ENCODE measurements at regions not wholly inside any gene's neighbourhood (a gene's known extent, or its start where the extent isn't known, plus 50 kb on each side); places are given as distances from the start of the nearest gene placed in this dataset.
"Not testable (repeated sequence)": the region's sequence is repeated elsewhere in the genome, so short reads cannot be mapped to it uniquely, and the experiment has no call there.

GRCh38 chrX:51159378-51159777, 173.2 kb upstream of the NUDT10 start:
- not testable (repeated sequence) for H3K27ac ChIP-seq; H3K4me1 ChIP-seq (replicated peaks in 1 of 2); ATAC-seq (replicated peaks in 6 of 8); H3K4me3 ChIP-seq
- WGBS, 10 experiments = no CpG with 5 or more reads among the region's 1 CpG
- in situ Hi-C loops (cut with MboI; ENCODE audit: low pct_unique_long_range_greater_than_20kb in 2 of 9, low sequenced_read_pairs in 9 of 9, unreplicated experiment in 9 of 9) = loop anchor here in 1 of 9 experiments (25.0 kb wide), 1 partner anchor 303 kb away; no protein-coding TSS in a partner anchor

GRCh38 chrX:51163730-51164129, 168.9 kb upstream of the NUDT10 start:
- in situ Hi-C loops (cut with MboI; ENCODE audit: low pct_unique_long_range_greater_than_20kb in 2 of 9, low sequenced_read_pairs in 9 of 9, unreplicated experiment in 9 of 9) = loop anchor here in 1 of 9 experiments (25.0 kb wide), 1 partner anchor 299 kb away; no protein-coding TSS in a partner anchor
- H3K4me1 ChIP-seq (replicated peaks in 1 of 2) = no peaks in the 10 kb centered on the region
- H3K4me3 ChIP-seq = no peak overlapping the region
- no peak overlapping the region for H3K27ac ChIP-seq
- ATAC-seq (replicated peaks in 6 of 8) = no peak
- WGBS, 10 experiments = 29 to 62% (median 50%) methylated on average over 4 to 5 of the region's 6 CpGs; no CpG with 5 or more reads in 7 of the 10 experiments

- peak; percentile 60 to 94 (median 92) for ATAC-seq (replicated peaks in 6 of 8)
- H3K27ac ChIP-seq = peak overlapping the region in 1 of 2 donors; percentile 66
- H3K4me1 ChIP-seq (replicated peaks in 1 of 2) = peaks cover 12 to 15% of the 10 kb centered on the region in 2 donors
- H3K4me3 ChIP-seq; in situ Hi-C loops (cut with MboI; ENCODE audit: low pct_unique_long_range_greater_than_20kb in 2 of 9, low sequenced_read_pairs in 9 of 9, unreplicated experiment in 9 of 9): not testable (repeated sequence)
- 0% methylated on average over 1 of the region's 4 CpGs; no CpG with 5 or more reads in 8 of the 10 experiments for WGBS, 10 experiments
Measured at GRCh38 chrX:51178356-51178900, 154.2 kb upstream of the NUDT10 start.

- WGBS, 10 experiments = no CpG with 5 or more reads among the region's 5 CpGs
- H3K27ac ChIP-seq; in situ Hi-C loops (cut with MboI; ENCODE audit: low pct_unique_long_range_greater_than_20kb in 2 of 9, low sequenced_read_pairs in 9 of 9, unreplicated experiment in 9 of 9); H3K4me3 ChIP-seq: not testable (repeated sequence)
- H3K4me1 ChIP-seq (replicated peaks in 1 of 2) = peaks cover 12 to 15% of the 10 kb centered on the region in 2 donors
- peak in 7 of 8 experiments; percentile 10 to 63 (median 52) for ATAC-seq (replicated peaks in 6 of 8)
Measured at GRCh38 chrX:51179805-51180204, 152.8 kb upstream of the NUDT10 start.

GRCh38 chrX:51182545-51182944, 150.1 kb upstream of the NUDT10 start:
- in situ Hi-C loops (cut with MboI; ENCODE audit: low pct_unique_long_range_greater_than_20kb in 2 of 9, low sequenced_read_pairs in 9 of 9, unreplicated experiment in 9 of 9) = no loop called here
- no peak overlapping the region for H3K4me3 ChIP-seq
- peaks cover 6 to 10% of the 10 kb centered on the region in 2 donors for H3K4me1 ChIP-seq (replicated peaks in 1 of 2)
- WGBS, 10 experiments = 20 to 65% methylated on average over 2 to 4 of the region's 6 CpGs; no CpG with 5 or more reads in 8 of the 10 experiments
- H3K27ac ChIP-seq = no peak overlapping the region
- peak in 1 of 8 experiments; percentile 24 for ATAC-seq (replicated peaks in 6 of 8)

- ATAC-seq (replicated peaks in 6 of 8) = no peak
- H3K4me3 ChIP-seq = no peak overlapping the region
- no peaks in the 10 kb centered on the region for H3K4me1 ChIP-seq (replicated peaks in 1 of 2)
- in situ Hi-C loops (cut with MboI; ENCODE audit: low pct_unique_long_range_greater_than_20kb in 2 of 9, low sequenced_read_pairs in 9 of 9, unreplicated experiment in 9 of 9) = no loop called here
- WGBS, 10 experiments = 0 to 20% methylated on average over 1 of the region's 1 CpG; no CpG with 5 or more reads in 8 of the 10 experiments
- no peak overlapping the region for H3K27ac ChIP-seq
Measured at GRCh38 chrX:51192104-51192503, 140.5 kb upstream of the NUDT10 start.

GRCh38 chrX:51215266-51215665, 117.4 kb upstream of the NUDT10 start:
- Histone ChIP-seq H3K4me3 (no peak overlapping the region), H3K27ac (no peak overlapping the region), H3K4me1 (replicated peaks in 1 of 2) (no peaks in the 10 kb centered on the region)
- ATAC-seq (replicated peaks in 6 of 8) = peak in 1 of 8 experiments; percentile 26
- in situ Hi-C loops (cut with MboI; ENCODE audit: low pct_unique_long_range_greater_than_20kb in 2 of 9, low sequenced_read_pairs in 9 of 9, unreplicated experiment in 9 of 9) = no loop called here
- 8 to 100% (median 61%) methylated on average over 2 to 4 of the region's 4 CpGs; no CpG with 5 or more reads in 5 of the 10 experiments for WGBS, 10 experiments

GRCh38 chrX:51215856-51216255, 116.8 kb upstream of the NUDT10 start:
- no peak for ATAC-seq (replicated peaks in 6 of 8)
- in situ Hi-C loops (cut with MboI; ENCODE audit: low pct_unique_long_range_greater_than_20kb in 2 of 9, low sequenced_read_pairs in 9 of 9, unreplicated experiment in 9 of 9) = no loop called here
- Histone ChIP-seq H3K4me3 (no peak overlapping the region), H3K27ac (no peak overlapping the region), H3K4me1 (replicated peaks in 1 of 2) (no peaks in the 10 kb centered on the region)
- 0 to 94% (median 55%) methylated on average over 1 to 2 of the region's 2 CpGs; no CpG with 5 or more reads in 6 of the 10 experiments for WGBS, 10 experiments

- WGBS, 10 experiments = 0 to 33% (median 6%) methylated on average over 1 to 4 of the region's 4 CpGs; no CpG with 5 or more reads in 6 of the 10 experiments
- in situ Hi-C loops (cut with MboI; ENCODE audit: low pct_unique_long_range_greater_than_20kb in 2 of 9, low sequenced_read_pairs in 9 of 9, unreplicated experiment in 9 of 9) = no loop called here
- Histone ChIP-seq H3K4me1 (replicated peaks in 1 of 2) (no peaks in the 10 kb centered on the region), H3K4me3 (no peak overlapping the region), H3K27ac (no peak overlapping the region)
- ATAC-seq (replicated peaks in 6 of 8) = no peak
Measured at GRCh38 chrX:51242212-51242611, 90.4 kb upstream of the NUDT10 start.

- in situ Hi-C loops (cut with MboI; ENCODE audit: low pct_unique_long_range_greater_than_20kb in 2 of 9, low sequenced_read_pairs in 9 of 9, unreplicated experiment in 9 of 9) = no loop called here
- no peak overlapping the region for H3K27ac ChIP-seq
- H3K4me3 ChIP-seq = no peak overlapping the region
- ATAC-seq (replicated peaks in 6 of 8) = no peak
- no peaks in the 10 kb centered on the region for H3K4me1 ChIP-seq (replicated peaks in 1 of 2)
Measured at GRCh38 chrX:51257490-51257889, 75.1 kb upstream of the NUDT10 start.

- H3K27ac ChIP-seq; H3K4me3 ChIP-seq; in situ Hi-C loops (cut with MboI; ENCODE audit: low pct_unique_long_range_greater_than_20kb in 2 of 9, low sequenced_read_pairs in 9 of 9, unreplicated experiment in 9 of 9); ATAC-seq (replicated peaks in 6 of 8); H3K4me1 ChIP-seq (replicated peaks in 1 of 2): not testable (repeated sequence)
- WGBS, 10 experiments = 40% methylated on average over 2 of the region's 13 CpGs; no CpG with 5 or more reads in 9 of the 10 experiments
Measured at GRCh38 chrX:51262271-51262670, 70.4 kb upstream of the NUDT10 start.

GRCh38 chrX:51272638-51273037, 60.0 kb upstream of the NUDT10 start:
- no peaks in the 10 kb centered on the region for H3K4me1 ChIP-seq (replicated peaks in 1 of 2)
- in situ Hi-C loops (cut with MboI; ENCODE audit: low pct_unique_long_range_greater_than_20kb in 2 of 9, low sequenced_read_pairs in 9 of 9, unreplicated experiment in 9 of 9) = no loop called here
- H3K4me3 ChIP-seq = no peak overlapping the region
- 0 to 100% (median 40%) methylated on average over 1 to 2 of the region's 2 CpGs; no CpG with 5 or more reads in 1 of the 10 experiments for WGBS, 10 experiments
- no peak for ATAC-seq (replicated peaks in 6 of 8)
- no peak overlapping the region for H3K27ac ChIP-seq

GRCh38 chrX:51281758-51282318, 50.8 kb upstream of the NUDT10 start:
- Histone ChIP-seq H3K4me1 (replicated peaks in 1 of 2) (no peaks in the 10 kb centered on the region), H3K4me3 (no peak overlapping the region), H3K27ac (no peak overlapping the region)
- 26 to 81% (median 71%) methylated on average over 1 to 5 of the region's 6 CpGs; no CpG with 5 or more reads in 6 of the 10 experiments for WGBS, 10 experiments
- no peak for ATAC-seq (replicated peaks in 6 of 8)
- in situ Hi-C loops (cut with MboI; ENCODE audit: low pct_unique_long_range_greater_than_20kb in 2 of 9, low sequenced_read_pairs in 9 of 9, unreplicated experiment in 9 of 9) = no loop called here

All from motor neuron (in vitro differentiated cells).